ENCODE measurements at regions not wholly inside any gene's neighbourhood (a gene's known extent, or its start where the extent isn't known, plus 50 kb on each side); places are given as distances from the start of the nearest gene placed in this dataset.

DNA sequence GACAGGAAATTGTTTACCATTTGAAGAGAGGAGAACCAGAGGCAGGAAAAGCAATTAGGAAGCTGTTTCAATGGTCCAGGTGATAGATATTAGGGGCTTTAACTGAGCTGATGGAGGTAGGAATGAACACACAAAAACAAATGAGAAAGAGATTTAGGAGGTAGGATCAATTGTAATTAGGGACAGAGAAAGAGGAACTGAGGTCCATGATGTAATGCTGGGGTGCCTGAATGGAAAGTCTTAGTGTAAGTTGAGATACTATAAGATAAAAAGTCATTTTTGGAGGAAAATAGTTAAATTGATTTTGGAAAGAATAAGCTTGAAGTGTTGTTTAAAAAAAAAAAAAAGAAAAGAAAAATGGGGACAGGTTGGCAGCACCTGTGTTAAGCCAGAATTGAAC is 58.5 kb upstream of the B3GAT2 start:
- TF ChIP-seq CTCF (IDR thresholded peaks at IDR 0.05; ENCODE audit: low read depth, low read length) (no peak), EZH2phosphoT487 (IDR thresholded peaks at IDR 0.05; ENCODE audit: low read depth) (no peak)
